ENCODE measurements at regions not wholly inside any gene's neighbourhood (a gene's known extent, or its start where the extent isn't known, plus 50 kb on each side); places are given as distances from the start of the nearest gene placed in this dataset.

- TF ChIP-seq, protein P1, sequence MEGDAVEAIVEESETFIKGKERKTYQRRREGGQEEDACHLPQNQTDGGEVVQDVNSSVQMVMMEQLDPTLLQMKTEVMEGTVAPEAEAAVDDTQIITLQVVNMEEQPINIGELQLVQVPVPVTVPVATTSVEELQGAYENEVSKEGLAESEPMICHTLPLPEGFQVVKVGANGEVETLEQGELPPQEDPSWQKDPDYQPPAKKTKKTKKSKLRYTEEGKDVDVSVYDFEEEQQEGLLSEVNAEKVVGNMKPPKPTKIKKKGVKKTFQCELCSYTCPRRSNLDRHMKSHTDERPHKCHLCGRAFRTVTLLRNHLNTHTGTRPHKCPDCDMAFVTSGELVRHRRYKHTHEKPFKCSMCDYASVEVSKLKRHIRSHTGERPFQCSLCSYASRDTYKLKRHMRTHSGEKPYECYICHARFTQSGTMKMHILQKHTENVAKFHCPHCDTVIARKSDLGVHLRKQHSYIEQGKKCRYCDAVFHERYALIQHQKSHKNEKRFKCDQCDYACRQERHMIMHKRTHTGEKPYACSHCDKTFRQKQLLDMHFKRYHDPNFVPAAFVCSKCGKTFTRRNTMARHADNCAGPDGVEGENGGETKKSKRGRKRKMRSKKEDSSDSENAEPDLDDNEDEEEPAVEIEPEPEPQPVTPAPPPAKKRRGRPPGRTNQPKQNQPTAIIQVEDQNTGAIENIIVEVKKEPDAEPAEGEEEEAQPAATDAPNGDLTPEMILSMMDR (IDR thresholded peaks at IDR 0.05; ENCODE audit: poor library complexity, severe bottlenecking) = no peak
- TF ChIP-seq POLR2AphosphoS5 (IDR thresholded peaks at IDR 0.05) = no peak
- TF ChIP-seq EP300 (conservative IDR thresholded peaks at IDR 0.05; ENCODE audit: poor library complexity, severe bottlenecking) = no peak
- TF ChIP-seq TAF1 (IDR thresholded peaks at IDR 0.05; ENCODE audit: low read depth) = no peak
Measured at GRCh38 chr3:102177075-102177755, 257.6 kb upstream of the ZPLD1 start.
